Osteoblast (primary cell): ENCODE measurements at regions not wholly inside any gene's neighbourhood (a gene's known extent, or its start where the extent isn't known, plus 50 kb on each side); places are given as distances from the start of the nearest gene placed in this dataset.
A peak's percentile ranks its signal among the peaks of the same experiment; 100 is the strongest.
"Not testable (repeated sequence)": the region's sequence is repeated elsewhere in the genome, so short reads cannot be mapped to it uniquely, and the experiment has no call there.

Experiments
- DNase-seq: peaks from one replicate; pipeline ENCODE4 v3.0.0; 2011; ENCODE audit warnings: low spot score, mixed read lengths; ENCODE audit not compliant: insufficient read length; ENCODE audit errors: missing footprints
- H2AFZ ChIP-seq: 2 replicates; pipeline ENCODE4 v1.6.0; 2011; ENCODE audit warnings: mild to moderate bottlenecking, low read length
- H3K27ac ChIP-seq: 2 replicates; pipeline ENCODE4 v1.5.1; 2011; ENCODE audit warnings: mild to moderate bottlenecking, low read depth, low read length, moderate library complexity
- H3K27me3 ChIP-seq: 2 replicates; pipeline ENCODE4 v1.6.0; 2012; ENCODE audit warnings: mild to moderate bottlenecking, control low read depth, inconsistent platforms, low read length, moderate library complexity; ENCODE audit not compliant: insufficient read depth
- H3K36me3 ChIP-seq: 2 replicates; pipeline ENCODE4 v1.5.1; 2011; ENCODE audit warnings: mild to moderate bottlenecking, low read length, control low read depth, moderate library complexity; ENCODE audit not compliant: insufficient read depth
- H3K4me1 ChIP-seq: 2 replicates; pipeline ENCODE4 v1.5.1; 2011; ENCODE audit warnings: mild to moderate bottlenecking, low read length, control low read depth, moderate library complexity; ENCODE audit not compliant: insufficient read depth
- H3K4me2 ChIP-seq: 2 replicates; pipeline ENCODE4 v1.6.0; 2011; ENCODE audit warnings: mild to moderate bottlenecking, low read length; ENCODE audit not compliant: insufficient read depth
- H3K4me3 ChIP-seq: fragments of 200-600 bp; sonication (generic); 3 replicates; pipeline ENCODE4 v1.5.1; 2012; ENCODE audit warnings: mild to moderate bottlenecking, low read length, inconsistent platforms; ENCODE audit not compliant: insufficient read depth
- H3K79me2 ChIP-seq: 2 replicates; pipeline ENCODE4 v1.6.0; 2012; ENCODE audit warnings: mild to moderate bottlenecking, low read length, control low read depth, inconsistent platforms; ENCODE audit not compliant: insufficient read depth
- H3K9me3 ChIP-seq: 2 replicates; pipeline ENCODE4 v1.5.1; 2011; ENCODE audit warnings: low read depth, low read length, control low read depth
- H4K20me1 ChIP-seq: 2 replicates; pipeline ENCODE4 v1.6.0; 2012; ENCODE audit warnings: mild to moderate bottlenecking, low read length, control low read depth; ENCODE audit not compliant: insufficient read depth
- CTCF ChIP-seq: IDR thresholded peaks from 2 replicates; pipeline ENCODE4 v1.5.1; 2011; ENCODE audit warnings: mild to moderate bottlenecking, low read depth, low read length, moderate library complexity; ENCODE audit errors: extremely low read depth

- no peak overlapping the region for H2AFZ ChIP-seq
- H3K9me3 ChIP-seq = no peaks in the 10 kb centered on the region
- H3K36me3 ChIP-seq = no peaks in the 10 kb centered on the region
- DNase-seq = no peak
- no peak overlapping the region for H3K27ac ChIP-seq
- no peaks in the 10 kb centered on the region for H3K79me2 ChIP-seq
- H3K4me2 ChIP-seq = no peak overlapping the region
- no peaks in the 10 kb centered on the region for H3K4me1 ChIP-seq
- TF ChIP-seq CTCF = no peak
- no peaks in the 10 kb centered on the region for H4K20me1 ChIP-seq
- peaks cover 3% of the 10 kb centered on the region for H3K27me3 ChIP-seq
- no peak overlapping the region for H3K4me3 ChIP-seq
Observed at GRCh38 chr5:178063277-178063676, 50.1 kb upstream of the N4BP3 start.

- Histone ChIP-seq H3K79me2 (no peaks in the 10 kb centered on the region), H4K20me1 (no peaks in the 10 kb centered on the region), H3K27ac (no peak overlapping the region), H3K4me2 (no peak overlapping the region), H3K27me3 (peaks cover 5% of the 10 kb centered on the region), H3K36me3 (no peaks in the 10 kb centered on the region), H2AFZ (no peak overlapping the region), H3K9me3 (no peaks in the 10 kb centered on the region), H3K4me1 (no peaks in the 10 kb centered on the region), H3K4me3 (no peak overlapping the region)
- no peak for TF ChIP-seq CTCF
- no peak for DNase-seq
Observed at GRCh38 chr5:178058321-178059012, 54.9 kb upstream of the N4BP3 start.

DNA sequence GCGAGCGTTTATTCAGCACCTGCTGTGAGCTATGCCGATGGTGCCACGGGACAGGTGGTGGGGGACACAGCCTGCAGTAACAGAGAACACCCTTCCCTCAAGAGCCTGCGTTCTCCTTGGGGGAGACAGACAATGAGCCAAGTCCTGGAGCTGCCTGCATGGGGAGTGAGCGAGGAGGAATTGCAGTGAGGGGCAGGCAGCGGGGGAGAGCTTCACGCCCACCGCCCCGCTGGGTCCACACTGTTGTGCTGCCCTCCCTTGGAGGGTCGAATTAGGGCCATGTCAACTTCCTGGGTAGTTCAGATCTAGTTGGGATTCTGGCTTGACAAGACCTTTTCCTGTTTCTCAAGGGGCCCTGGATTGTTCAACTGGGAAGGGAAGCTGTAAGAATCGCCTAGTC is 55.5 kb upstream of the N4BP3 start:
- no peaks in the 10 kb centered on the region for H3K4me1 ChIP-seq
- TF ChIP-seq CTCF = no peak
- H3K9me3 ChIP-seq = no peaks in the 10 kb centered on the region
- no peak overlapping the region for H3K4me3 ChIP-seq
- no peak for DNase-seq
- no peak overlapping the region for H2AFZ ChIP-seq
- no peaks in the 10 kb centered on the region for H4K20me1 ChIP-seq
- H3K27me3 ChIP-seq = peaks cover 5% of the 10 kb centered on the region
- H3K79me2 ChIP-seq = no peaks in the 10 kb centered on the region
- no peaks in the 10 kb centered on the region for H3K36me3 ChIP-seq
- no peak overlapping the region for H3K27ac ChIP-seq
- no peak overlapping the region for H3K4me2 ChIP-seq

GRCh38 chr5:178056935-178057334 is 56.4 kb upstream of the N4BP3 start:
- Histone ChIP-seq H3K4me2 (no peak overlapping the region), H3K4me1 (no peaks in the 10 kb centered on the region), H3K79me2 (no peaks in the 10 kb centered on the region), H3K36me3 (no peaks in the 10 kb centered on the region), H3K9me3 (no peaks in the 10 kb centered on the region), H2AFZ (no peak overlapping the region), H4K20me1 (no peaks in the 10 kb centered on the region), H3K27ac (no peak overlapping the region), H3K27me3 (peaks cover 5% of the 10 kb centered on the region), H3K4me3 (no peak overlapping the region)
- no peak for TF ChIP-seq CTCF
- DNase-seq = no peak

GRCh38 chr5:178055536-178055935 is 57.8 kb upstream of the N4BP3 start:
- not testable (repeated sequence) for H3K79me2 ChIP-seq, H2AFZ ChIP-seq, H3K4me2 ChIP-seq, H3K36me3 ChIP-seq, H3K27ac ChIP-seq, H3K9me3 ChIP-seq, H3K4me3 ChIP-seq, H3K27me3 ChIP-seq, H4K20me1 ChIP-seq, H3K4me1 ChIP-seq
- DNase-seq = peak; percentile 9

- H3K36me3 ChIP-seq, H4K20me1 ChIP-seq, H3K79me2 ChIP-seq, H3K4me1 ChIP-seq, H3K27ac ChIP-seq, H2AFZ ChIP-seq, H3K4me3 ChIP-seq, H3K4me2 ChIP-seq, DNase-seq, H3K27me3 ChIP-seq, H3K9me3 ChIP-seq: not testable (repeated sequence)
Observed at GRCh38 chr5:178052062-178052461, 56.0 kb upstream of the PROP1 start.
